ENCODE measurements at regions not wholly inside any gene's neighbourhood (a gene's known extent, or its start where the extent isn't known, plus 50 kb on each side); places are given as distances from the start of the nearest gene placed in this dataset.

- H3K4me1 Mint-ChIP-seq (ENCODE audit: low read depth) = no peaks in the 10 kb centered on the region
- H3K27ac Mint-ChIP-seq = no peak overlapping the region
- intact Hi-C loops (cut with micrococcal nuclease) = no loop called here
- no peak overlapping the region for H3K4me3 Mint-ChIP-seq (ENCODE audit: low read depth)
- no peak for DNase-seq (ENCODE audit: low spot score)
- no peaks in the 10 kb centered on the region for H3K9me3 Mint-ChIP-seq
- H3K36me3 Mint-ChIP-seq (ENCODE audit: low read depth) = no peaks in the 10 kb centered on the region
- peaks cover 13% of the 10 kb centered on the region for H3K27me3 Mint-ChIP-seq (ENCODE audit: low read depth)
Observed at GRCh38 chr5:53180538-53180937, 71.0 kb upstream of the MOCS2 start.

GRCh38 chr5:53180991-53181390 is 71.4 kb upstream of the MOCS2 start:
- Mint-ChIP-seq H3K4me3 (ENCODE audit: low read depth) (no peak overlapping the region), H3K4me1 (ENCODE audit: low read depth) (no peaks in the 10 kb centered on the region), H3K9me3 (no peaks in the 10 kb centered on the region), H3K27me3 (ENCODE audit: low read depth) (peaks cover 12% of the 10 kb centered on the region), H3K36me3 (ENCODE audit: low read depth) (no peaks in the 10 kb centered on the region), H3K27ac (no peak overlapping the region)
- intact Hi-C loops (cut with micrococcal nuclease) = no loop called here
- no peak for DNase-seq (ENCODE audit: low spot score)

GRCh38 chr5:53183880-53184279 is 74.3 kb upstream of the MOCS2 start:
- Mint-ChIP-seq H3K36me3 (ENCODE audit: low read depth) (no peaks in the 10 kb centered on the region), H3K9me3 (no peaks in the 10 kb centered on the region), H3K27ac (no peak overlapping the region), H3K27me3 (ENCODE audit: low read depth) (peaks cover 2% of the 10 kb centered on the region), H3K4me3 (ENCODE audit: low read depth) (no peak overlapping the region), H3K4me1 (ENCODE audit: low read depth) (peaks cover 2% of the 10 kb centered on the region)
- intact Hi-C loops (cut with micrococcal nuclease) = no loop called here
- no peak for DNase-seq (ENCODE audit: low spot score)

- Mint-ChIP-seq H3K27ac (no peak overlapping the region), H3K27me3 (ENCODE audit: low read depth) (peaks cover 7% of the 10 kb centered on the region), H3K36me3 (ENCODE audit: low read depth) (no peaks in the 10 kb centered on the region), H3K9me3 (peaks cover 3% of the 10 kb centered on the region), H3K4me3 (ENCODE audit: low read depth) (no peak overlapping the region), H3K4me1 (ENCODE audit: low read depth) (peaks cover 2% of the 10 kb centered on the region)
- DNase-seq (ENCODE audit: low spot score) = no peak
- intact Hi-C loops (cut with micrococcal nuclease) = no loop called here
Observed at GRCh38 chr5:53191548-53192165, 82.1 kb upstream of the MOCS2 start.

GRCh38 chr5:53194086-53194485 is 84.5 kb upstream of the MOCS2 start:
- intact Hi-C loops (cut with micrococcal nuclease) = no loop called here
- Mint-ChIP-seq H3K4me3 (ENCODE audit: low read depth) (no peak overlapping the region), H3K27ac (no peak overlapping the region), H3K9me3 (peaks cover 2% of the 10 kb centered on the region), H3K4me1 (ENCODE audit: low read depth) (no peaks in the 10 kb centered on the region), H3K36me3 (ENCODE audit: low read depth) (no peaks in the 10 kb centered on the region), H3K27me3 (ENCODE audit: low read depth) (peaks cover 7% of the 10 kb centered on the region)
- no peak for DNase-seq (ENCODE audit: low spot score)

GRCh38 chr5:53199882-53200281 is 90.3 kb upstream of the MOCS2 start:
- no peaks in the 10 kb centered on the region for H3K4me1 Mint-ChIP-seq (ENCODE audit: low read depth)
- no peak overlapping the region for H3K4me3 Mint-ChIP-seq (ENCODE audit: low read depth)
- no peaks in the 10 kb centered on the region for H3K36me3 Mint-ChIP-seq (ENCODE audit: low read depth)
- H3K27me3 Mint-ChIP-seq (ENCODE audit: low read depth) = peaks cover 5% of the 10 kb centered on the region
- no peaks in the 10 kb centered on the region for H3K9me3 Mint-ChIP-seq
- no peak overlapping the region for H3K27ac Mint-ChIP-seq
- intact Hi-C loops (cut with micrococcal nuclease) = no loop called here
- no peak for DNase-seq (ENCODE audit: low spot score)

- H3K4me1 Mint-ChIP-seq (ENCODE audit: low read depth) = no peaks in the 10 kb centered on the region
- no peaks in the 10 kb centered on the region for H3K36me3 Mint-ChIP-seq (ENCODE audit: low read depth)
- intact Hi-C loops (cut with micrococcal nuclease) = no loop called here
- no peak overlapping the region for H3K4me3 Mint-ChIP-seq (ENCODE audit: low read depth)
- H3K27me3 Mint-ChIP-seq (ENCODE audit: low read depth) = peaks cover 3% of the 10 kb centered on the region
- no peaks in the 10 kb centered on the region for H3K9me3 Mint-ChIP-seq
- no peak for DNase-seq (ENCODE audit: low spot score)
- H3K27ac Mint-ChIP-seq = no peak overlapping the region
Observed at GRCh38 chr5:53200306-53200705, 90.7 kb upstream of the MOCS2 start.

GRCh38 chr5:53201746-53202145 is 92.2 kb upstream of the MOCS2 start:
- H3K36me3 Mint-ChIP-seq (ENCODE audit: low read depth) = no peaks in the 10 kb centered on the region

GRCh38 chr5:53206562-53206961 is 97.0 kb upstream of the MOCS2 start:
- no peaks in the 10 kb centered on the region for H3K4me1 Mint-ChIP-seq (ENCODE audit: low read depth)
- H3K36me3 Mint-ChIP-seq (ENCODE audit: low read depth) = no peaks in the 10 kb centered on the region
- no peak overlapping the region for H3K27ac Mint-ChIP-seq
- intact Hi-C loops (cut with micrococcal nuclease) = no loop called here
- H3K4me3 Mint-ChIP-seq (ENCODE audit: low read depth) = no peak overlapping the region
- DNase-seq (ENCODE audit: low spot score) = no peak
- H3K9me3 Mint-ChIP-seq = no peaks in the 10 kb centered on the region
- peaks cover 4% of the 10 kb centered on the region for H3K27me3 Mint-ChIP-seq (ENCODE audit: low read depth)

More at GRCh38 chr5:53201746-53202145, 92.2 kb upstream of the MOCS2 start:
- H3K27me3 Mint-ChIP-seq (ENCODE audit: low read depth) = peaks cover under 1% of the 10 kb centered on the region
- H3K4me3 Mint-ChIP-seq (ENCODE audit: low read depth) = no peak overlapping the region
- DNase-seq (ENCODE audit: low spot score) = no peak
- H3K9me3 Mint-ChIP-seq = no peaks in the 10 kb centered on the region
- no peaks in the 10 kb centered on the region for H3K4me1 Mint-ChIP-seq (ENCODE audit: low read depth)
- intact Hi-C loops (cut with micrococcal nuclease) = no loop called here
- H3K27ac Mint-ChIP-seq = no peak overlapping the region

GRCh38 chr5:53211799-53212198 is 102.2 kb upstream of the MOCS2 start:
- H3K4me1 Mint-ChIP-seq (ENCODE audit: low read depth) = no peaks in the 10 kb centered on the region
- H3K27me3 Mint-ChIP-seq (ENCODE audit: low read depth) = peaks cover 7% of the 10 kb centered on the region
- intact Hi-C loops (cut with micrococcal nuclease) = no loop called here
- H3K27ac Mint-ChIP-seq = no peak overlapping the region
- no peaks in the 10 kb centered on the region for H3K36me3 Mint-ChIP-seq (ENCODE audit: low read depth)
- no peak for DNase-seq (ENCODE audit: low spot score)
- no peak overlapping the region for H3K4me3 Mint-ChIP-seq (ENCODE audit: low read depth)
- H3K9me3 Mint-ChIP-seq = no peaks in the 10 kb centered on the region

GRCh38 chr5:53219174-53219573 is 109.6 kb upstream of the MOCS2 start:
- H3K4me1 Mint-ChIP-seq (ENCODE audit: low read depth) = no peaks in the 10 kb centered on the region
- H3K27me3 Mint-ChIP-seq (ENCODE audit: low read depth) = peaks cover 2% of the 10 kb centered on the region
- H3K27ac Mint-ChIP-seq = no peak overlapping the region
- no peak for DNase-seq (ENCODE audit: low spot score)
- intact Hi-C loops (cut with micrococcal nuclease) = no loop called here
- H3K9me3 Mint-ChIP-seq = peaks cover 8% of the 10 kb centered on the region
- H3K36me3 Mint-ChIP-seq (ENCODE audit: low read depth) = no peaks in the 10 kb centered on the region
- H3K4me3 Mint-ChIP-seq (ENCODE audit: low read depth) = no peak overlapping the region

GRCh38 chr5:53219610-53220009 is 110.1 kb upstream of the MOCS2 start:
- peaks cover 8% of the 10 kb centered on the region for H3K9me3 Mint-ChIP-seq
- H3K4me3 Mint-ChIP-seq (ENCODE audit: low read depth) = no peak overlapping the region
- no peaks in the 10 kb centered on the region for H3K36me3 Mint-ChIP-seq (ENCODE audit: low read depth)
- H3K4me1 Mint-ChIP-seq (ENCODE audit: low read depth) = no peaks in the 10 kb centered on the region
- H3K27ac Mint-ChIP-seq = no peak overlapping the region
- intact Hi-C loops (cut with micrococcal nuclease) = no loop called here
- H3K27me3 Mint-ChIP-seq (ENCODE audit: low read depth) = peaks cover 2% of the 10 kb centered on the region
- DNase-seq (ENCODE audit: low spot score) = no peak

GRCh38 chr5:53233645-53234405 is 124.3 kb upstream of the MOCS2 start:
- no peak for DNase-seq (ENCODE audit: low spot score)
- Mint-ChIP-seq H3K4me1 (ENCODE audit: low read depth) (no peaks in the 10 kb centered on the region), H3K27me3 (ENCODE audit: low read depth) (peaks cover 3% of the 10 kb centered on the region), H3K27ac (no peak overlapping the region), H3K36me3 (ENCODE audit: low read depth) (no peaks in the 10 kb centered on the region), H3K9me3 (no peaks in the 10 kb centered on the region), H3K4me3 (ENCODE audit: low read depth) (no peak overlapping the region)
- intact Hi-C loops (cut with micrococcal nuclease) = no loop called here

Data from activated T-helper 2 cell treated with anti-CD3 and anti-CD28 coated beads, Interferon-gamma antibody, Interleukin-2, Interleukin-4, amounts not matched to agents 10 μg/mL and 5 μg/mL and 100 μg/mL, durations not matched to agents 14 hours and 24 hours and 36 hours (primary cell).